ENCODE measurements at regions not wholly inside any gene's neighbourhood (a gene's known extent, or its start where the extent isn't known, plus 50 kb on each side); places are given as distances from the start of the nearest gene placed in this dataset.

DNA sequence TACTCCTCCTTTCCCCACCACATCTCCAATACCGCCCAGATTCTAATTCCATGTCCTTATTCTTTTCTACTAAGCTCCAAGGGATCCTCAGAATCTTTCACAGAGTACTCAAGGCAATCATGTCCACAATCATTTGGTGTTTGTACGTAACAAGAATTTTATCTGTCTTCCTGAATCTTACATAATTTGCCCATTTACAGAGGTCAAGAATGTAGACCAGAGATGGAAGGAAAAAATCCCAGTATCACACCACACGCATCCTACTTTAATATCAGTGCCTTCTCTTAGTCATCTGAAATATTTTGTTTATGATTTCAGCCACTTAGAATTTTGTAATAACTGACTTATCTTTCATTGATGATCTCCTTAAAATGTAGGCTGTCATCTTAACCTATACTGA lies 366.0 kb upstream of the LRRC7 start:
- no peak for DNase-seq (ENCODE audit: low read depth, low spot score)
- CTCF ChIA-PET = no interaction called here
- TF ChIP-seq, protein P1, sequence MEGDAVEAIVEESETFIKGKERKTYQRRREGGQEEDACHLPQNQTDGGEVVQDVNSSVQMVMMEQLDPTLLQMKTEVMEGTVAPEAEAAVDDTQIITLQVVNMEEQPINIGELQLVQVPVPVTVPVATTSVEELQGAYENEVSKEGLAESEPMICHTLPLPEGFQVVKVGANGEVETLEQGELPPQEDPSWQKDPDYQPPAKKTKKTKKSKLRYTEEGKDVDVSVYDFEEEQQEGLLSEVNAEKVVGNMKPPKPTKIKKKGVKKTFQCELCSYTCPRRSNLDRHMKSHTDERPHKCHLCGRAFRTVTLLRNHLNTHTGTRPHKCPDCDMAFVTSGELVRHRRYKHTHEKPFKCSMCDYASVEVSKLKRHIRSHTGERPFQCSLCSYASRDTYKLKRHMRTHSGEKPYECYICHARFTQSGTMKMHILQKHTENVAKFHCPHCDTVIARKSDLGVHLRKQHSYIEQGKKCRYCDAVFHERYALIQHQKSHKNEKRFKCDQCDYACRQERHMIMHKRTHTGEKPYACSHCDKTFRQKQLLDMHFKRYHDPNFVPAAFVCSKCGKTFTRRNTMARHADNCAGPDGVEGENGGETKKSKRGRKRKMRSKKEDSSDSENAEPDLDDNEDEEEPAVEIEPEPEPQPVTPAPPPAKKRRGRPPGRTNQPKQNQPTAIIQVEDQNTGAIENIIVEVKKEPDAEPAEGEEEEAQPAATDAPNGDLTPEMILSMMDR (IDR thresholded peaks at IDR 0.05; ENCODE audit: insufficient read depth, low read length, missing control alignments) = no peak
- POLR2A ChIA-PET = no interaction called here
- no peak overlapping the region for H3K4me3 ChIP-seq (ENCODE audit: low read depth, low read length)

DNA sequence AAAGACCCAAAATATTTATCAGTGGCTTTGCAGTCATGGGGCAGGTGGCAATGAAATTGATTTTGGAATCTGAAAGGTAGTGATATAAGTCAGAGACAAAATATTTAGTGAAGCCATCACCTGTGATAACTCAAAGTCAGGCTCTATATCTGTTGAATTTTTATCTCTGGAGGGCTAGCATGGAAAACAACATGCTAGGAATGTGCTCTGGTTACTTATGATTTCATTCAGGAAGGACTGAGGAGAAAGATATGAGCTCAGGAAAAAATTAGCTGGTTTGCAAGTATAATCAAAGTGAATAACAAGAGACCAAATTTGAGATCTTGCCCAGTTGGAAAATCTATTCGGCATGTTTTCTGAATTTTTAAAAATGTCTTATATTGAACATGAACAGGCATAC lies 364.6 kb upstream of the LRRC7 start:
- TF ChIP-seq, protein P1 (IDR thresholded peaks at IDR 0.05; ENCODE audit: insufficient read depth, low read length, missing control alignments) = no peak
- ChIA-PET CTCF (no interaction called here), POLR2A (no interaction called here)
- no peak overlapping the region for H3K4me3 ChIP-seq (ENCODE audit: low read depth, low read length)
- DNase-seq (ENCODE audit: low read depth, low spot score) = no peak

DNA sequence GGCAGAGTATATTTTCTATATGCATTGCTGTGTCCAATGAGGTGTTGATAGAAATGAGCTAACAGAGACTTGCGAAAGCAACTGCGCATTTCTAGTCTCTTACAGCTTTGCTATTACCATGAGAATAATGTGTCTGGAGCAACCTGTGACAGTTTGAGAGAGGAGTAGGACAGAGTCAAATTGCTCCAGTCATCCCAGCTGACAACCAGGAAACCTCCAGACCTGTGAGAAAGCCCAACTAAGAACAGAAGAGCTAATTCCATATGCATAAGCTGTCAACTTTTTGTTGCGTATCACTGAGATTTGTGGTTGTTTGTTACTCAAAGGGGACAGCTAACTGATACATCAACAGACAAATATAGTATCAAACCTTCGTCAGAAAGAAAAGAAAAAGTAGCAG lies 354.1 kb upstream of the LRRC7 start:
- TF ChIP-seq, protein P1 (IDR thresholded peaks at IDR 0.05; ENCODE audit: insufficient read depth, low read length, missing control alignments) = no peak
- ChIA-PET POLR2A (no interaction called here), CTCF (no interaction called here)
- DNase-seq (ENCODE audit: low read depth, low spot score) = no peak
- H3K4me3 ChIP-seq (ENCODE audit: low read depth, low read length) = no peak overlapping the region

DNA sequence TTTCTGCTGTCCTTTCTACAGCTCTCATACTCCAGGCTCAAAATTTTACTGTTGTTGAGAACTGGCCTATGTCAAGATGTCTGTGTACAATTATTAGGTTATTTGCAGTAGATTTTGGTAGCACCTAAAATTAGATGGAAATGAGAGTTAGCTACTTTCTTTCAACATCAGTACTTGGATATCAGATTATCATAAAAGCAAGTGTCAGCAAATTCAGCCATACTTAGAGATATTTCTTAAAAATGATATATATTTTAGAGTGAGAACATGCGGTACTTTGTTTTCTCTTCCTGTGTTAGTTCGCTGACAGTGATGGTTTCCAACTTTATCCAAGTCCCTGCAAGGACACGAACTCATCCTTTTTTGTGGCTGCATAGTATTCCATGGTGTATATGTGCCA lies 351.8 kb upstream of the LRRC7 start:
- ChIA-PET POLR2A (no interaction called here), CTCF (no interaction called here)
- H3K4me3 ChIP-seq (ENCODE audit: low read depth, low read length) = no peak overlapping the region
- no peak for DNase-seq (ENCODE audit: low read depth, low spot score)
- TF ChIP-seq, protein P1 (IDR thresholded peaks at IDR 0.05; ENCODE audit: insufficient read depth, low read length, missing control alignments) = no peak

DNA sequence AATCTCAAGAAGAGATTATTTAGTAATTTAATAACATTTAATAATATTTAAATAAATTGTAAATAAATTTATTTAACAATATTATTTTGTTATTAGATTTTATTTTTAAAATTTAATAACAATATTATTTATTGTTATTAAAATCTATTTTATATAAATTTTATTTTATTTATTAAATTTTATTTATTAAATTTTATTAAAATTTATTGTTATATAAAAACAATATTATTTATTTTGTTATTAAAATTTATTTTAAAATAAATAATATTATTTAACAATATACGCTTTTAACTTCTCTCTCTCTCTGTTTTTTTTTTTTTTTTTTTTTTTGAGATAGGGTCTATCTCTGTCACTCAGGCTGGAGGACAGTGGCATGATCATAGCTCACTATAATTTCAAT lies 347.1 kb upstream of the LRRC7 start:
- CTCF ChIA-PET = no interaction called here
- TF ChIP-seq, protein P1 (IDR thresholded peaks at IDR 0.05; ENCODE audit: insufficient read depth, low read length, missing control alignments) = no peak
- DNase-seq (ENCODE audit: low read depth, low spot score) = no peak
- POLR2A ChIA-PET = no interaction called here
- no peak overlapping the region for H3K4me3 ChIP-seq (ENCODE audit: low read depth, low read length)

DNA sequence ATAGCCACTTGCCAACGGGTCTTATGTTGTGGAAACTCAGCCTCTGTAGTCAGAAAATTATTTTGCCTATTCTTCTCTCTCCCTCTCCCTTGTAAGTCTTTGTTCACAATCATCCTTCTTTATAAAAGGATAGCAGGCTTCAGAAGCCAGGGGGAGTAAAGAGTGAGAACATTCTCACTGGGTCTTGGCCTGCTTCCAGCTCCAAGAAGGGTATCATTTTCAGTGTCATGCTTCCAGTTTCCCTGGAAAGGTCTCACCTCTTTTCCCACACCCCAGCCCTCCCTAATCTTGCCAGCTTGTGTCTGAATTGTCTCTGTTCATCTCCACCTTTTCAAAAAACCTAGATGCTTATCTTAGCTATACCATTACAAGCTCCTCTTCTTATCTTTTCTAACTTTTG lies 346.2 kb upstream of the LRRC7 start:
- no peak overlapping the region for H3K4me3 ChIP-seq (ENCODE audit: low read depth, low read length)
- CTCF ChIA-PET = no interaction called here
- POLR2A ChIA-PET = no interaction called here
- no peak for DNase-seq (ENCODE audit: low read depth, low spot score)
- TF ChIP-seq, protein P1 (IDR thresholded peaks at IDR 0.05; ENCODE audit: insufficient read depth, low read length, missing control alignments) = no peak
